ENCODE measurements at regions not wholly inside any gene's neighbourhood (a gene's known extent, or its start where the extent isn't known, plus 50 kb on each side); places are given as distances from the start of the nearest gene placed in this dataset.

- TF ChIP-seq CTCF (IDR thresholded peaks at IDR 0.05) = no peak
- no peak for TF ChIP-seq EP300 (IDR thresholded peaks at IDR 0.05; ENCODE audit: low read depth)
- no peak for TF ChIP-seq POLR2A (IDR thresholded peaks at IDR 0.05)
- no peak for TF ChIP-seq POLR2AphosphoS5 (IDR thresholded peaks at IDR 0.05)
Observed at GRCh38 chr21:19290328-19290727, 886.7 kb upstream of the TMPRSS15 start.
